Breast epithelium (tissue), 3 donors: ENCODE measurements at regions not wholly inside any gene's neighbourhood (a gene's known extent, or its start where the extent isn't known, plus 50 kb on each side); places are given as distances from the start of the nearest gene placed in this dataset.

Experiments used
- POLR2A ChIP-seq: fragments of 450-650 bp; IDR thresholded peaks from one replicate; pipeline ENCODE4 v1.6.1; 2016; ENCODE audit warnings: antibody characterized with exemption, mild to moderate bottlenecking, moderate library complexity
- POLR2AphosphoS5 ChIP-seq, 3 donors: sonication (generic); formaldehyde crosslinking; IDR thresholded peaks; one replicate each; pipeline ENCODE4 v1.6.1; 2017; ENCODE audit warnings: antibody characterized with exemption in 3 of 3
- TF ChIP-seq, protein P1 (sequence below), 3 donors: fragments of 450-650 bp; IDR thresholded peaks; one replicate each; pipeline ENCODE4 v1.5.1; 2016 to 2017; ENCODE audit warnings: antibody characterized with exemption in 3 of 3, mild to moderate bottlenecking in 3 of 3, moderate library complexity in 3 of 3

DNA sequence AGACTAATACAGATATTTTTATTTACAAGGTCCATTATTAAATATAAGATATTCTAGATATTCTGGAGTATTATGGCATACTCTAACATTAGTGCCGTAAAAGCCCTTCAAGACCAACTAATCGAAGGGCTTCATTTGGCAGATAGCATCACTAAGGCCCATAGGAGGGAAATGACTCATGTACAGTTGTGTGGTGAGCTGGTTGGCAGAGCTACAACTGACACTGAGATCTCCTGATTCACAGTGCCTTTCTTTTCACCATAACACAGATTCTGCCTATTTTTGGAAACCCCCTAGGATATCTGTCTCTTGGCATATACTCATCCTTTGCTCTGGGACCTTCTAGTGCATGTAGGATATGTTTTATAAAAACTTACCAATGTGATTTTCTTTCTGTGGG lies 201.7 kb upstream of the AFF2 start:
- TF ChIP-seq, protein P1, sequence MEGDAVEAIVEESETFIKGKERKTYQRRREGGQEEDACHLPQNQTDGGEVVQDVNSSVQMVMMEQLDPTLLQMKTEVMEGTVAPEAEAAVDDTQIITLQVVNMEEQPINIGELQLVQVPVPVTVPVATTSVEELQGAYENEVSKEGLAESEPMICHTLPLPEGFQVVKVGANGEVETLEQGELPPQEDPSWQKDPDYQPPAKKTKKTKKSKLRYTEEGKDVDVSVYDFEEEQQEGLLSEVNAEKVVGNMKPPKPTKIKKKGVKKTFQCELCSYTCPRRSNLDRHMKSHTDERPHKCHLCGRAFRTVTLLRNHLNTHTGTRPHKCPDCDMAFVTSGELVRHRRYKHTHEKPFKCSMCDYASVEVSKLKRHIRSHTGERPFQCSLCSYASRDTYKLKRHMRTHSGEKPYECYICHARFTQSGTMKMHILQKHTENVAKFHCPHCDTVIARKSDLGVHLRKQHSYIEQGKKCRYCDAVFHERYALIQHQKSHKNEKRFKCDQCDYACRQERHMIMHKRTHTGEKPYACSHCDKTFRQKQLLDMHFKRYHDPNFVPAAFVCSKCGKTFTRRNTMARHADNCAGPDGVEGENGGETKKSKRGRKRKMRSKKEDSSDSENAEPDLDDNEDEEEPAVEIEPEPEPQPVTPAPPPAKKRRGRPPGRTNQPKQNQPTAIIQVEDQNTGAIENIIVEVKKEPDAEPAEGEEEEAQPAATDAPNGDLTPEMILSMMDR (IDR thresholded peaks at IDR 0.05), result no peak
- TF ChIP-seq POLR2A, result no peak
- no peak for TF ChIP-seq POLR2AphosphoS5 (IDR thresholded peaks at IDR 0.05)
